ENCODE measurements at regions not wholly inside any gene's neighbourhood (a gene's known extent, or its start where the extent isn't known, plus 50 kb on each side); places are given as distances from the start of the nearest gene placed in this dataset.

GRCh38 chr12:84740602-84741001, 172.0 kb downstream of the SLC6A15 start:
- DNase-seq: no peak

- DNase-seq: no peak
Observed at GRCh38 chr12:84738481-84738972, 174.1 kb downstream of the SLC6A15 start.

- DNase-seq: no peak
Observed at GRCh38 chr12:84732828-84733340, 179.7 kb downstream of the SLC6A15 start.

- DNase-seq: no peak
Observed at GRCh38 chr12:84730561-84731162, 181.9 kb downstream of the SLC6A15 start.

- no peak for DNase-seq
Observed at GRCh38 chr12:84727961-84728360, 184.6 kb downstream of the SLC6A15 start.

- no peak for DNase-seq
Observed at GRCh38 chr12:84726780-84727179, 185.8 kb downstream of the SLC6A15 start.

- no peak for DNase-seq
Observed at GRCh38 chr12:84723988-84724387, 188.6 kb downstream of the SLC6A15 start.

- no peak for DNase-seq
Observed at GRCh38 chr12:84719997-84720396, 192.6 kb downstream of the SLC6A15 start.

GRCh38 chr12:84718906-84719305, 193.7 kb downstream of the SLC6A15 start:
- DNase-seq: no peak

- DNase-seq: no peak
Observed at GRCh38 chr12:84712747-84713146, 199.9 kb downstream of the SLC6A15 start.

GRCh38 chr12:84706374-84706773, 206.2 kb downstream of the SLC6A15 start:
- no peak for DNase-seq

GRCh38 chr12:84704856-84705255, 207.7 kb downstream of the SLC6A15 start:
- DNase-seq: no peak

- DNase-seq: no peak
Observed at GRCh38 chr12:84702001-84702400, 210.6 kb downstream of the SLC6A15 start.

- no peak for DNase-seq
Observed at GRCh38 chr12:84701041-84701440, 211.6 kb downstream of the SLC6A15 start.

- no peak for DNase-seq
Observed at GRCh38 chr12:84698576-84699333, 213.8 kb downstream of the SLC6A15 start.

- DNase-seq: no peak
Observed at GRCh38 chr12:84696908-84697540, 215.6 kb downstream of the SLC6A15 start.

- DNase-seq: no peak
Observed at GRCh38 chr12:84696281-84696680, 216.3 kb downstream of the SLC6A15 start.

- DNase-seq: no peak
Observed at GRCh38 chr12:84694116-84694515, 218.5 kb downstream of the SLC6A15 start.

GRCh38 chr12:84692071-84692470, 220.5 kb downstream of the SLC6A15 start:
- DNase-seq: no peak

- DNase-seq: no peak
Observed at GRCh38 chr12:84691266-84691665, 221.3 kb downstream of the SLC6A15 start.

- no peak for DNase-seq
Observed at GRCh38 chr12:84689638-84690037, 223.0 kb downstream of the SLC6A15 start.

- DNase-seq: no peak
Observed at GRCh38 chr12:84685379-84685778, 227.2 kb downstream of the SLC6A15 start.

GRCh38 chr12:84676787-84677186, 235.8 kb downstream of the SLC6A15 start:
- no peak for DNase-seq

- DNase-seq: no peak
Observed at GRCh38 chr12:84661786-84662185, 250.8 kb downstream of the SLC6A15 start.
